Esophagus muscularis mucosa (tissue), 4 donors: ENCODE measurements at regions not wholly inside any gene's neighbourhood (a gene's known extent, or its start where the extent isn't known, plus 50 kb on each side); places are given as distances from the start of the nearest gene placed in this dataset.

Source experiments
- EP300 ChIP-seq: sonication (generic); formaldehyde crosslinking; IDR thresholded peaks from one replicate; pipeline ENCODE4 v1.6.1; 2017; ENCODE audit warnings: antibody characterized with exemption
- POLR2A ChIP-seq: fragments of 450-650 bp; IDR thresholded peaks from one replicate; pipeline ENCODE4 v1.6.1; 2017; ENCODE audit warnings: antibody characterized with exemption, moderate library complexity, mild to moderate bottlenecking, low read depth
- TF ChIP-seq, protein P1 (sequence below), 3 experiments: fragments of 200-600 bp in 2 of 3; fragments of 450-650 bp in 1 of 3; sonication (generic) in 2 of 3; IDR thresholded peaks; one replicate each; pipeline ENCODE4 v1.5.1; 2017 to 2019; ENCODE audit warnings: antibody characterized with exemption in 3 of 3, mild to moderate bottlenecking in 2 of 3, moderate library complexity in 1 of 3

- TF ChIP-seq, protein P1, sequence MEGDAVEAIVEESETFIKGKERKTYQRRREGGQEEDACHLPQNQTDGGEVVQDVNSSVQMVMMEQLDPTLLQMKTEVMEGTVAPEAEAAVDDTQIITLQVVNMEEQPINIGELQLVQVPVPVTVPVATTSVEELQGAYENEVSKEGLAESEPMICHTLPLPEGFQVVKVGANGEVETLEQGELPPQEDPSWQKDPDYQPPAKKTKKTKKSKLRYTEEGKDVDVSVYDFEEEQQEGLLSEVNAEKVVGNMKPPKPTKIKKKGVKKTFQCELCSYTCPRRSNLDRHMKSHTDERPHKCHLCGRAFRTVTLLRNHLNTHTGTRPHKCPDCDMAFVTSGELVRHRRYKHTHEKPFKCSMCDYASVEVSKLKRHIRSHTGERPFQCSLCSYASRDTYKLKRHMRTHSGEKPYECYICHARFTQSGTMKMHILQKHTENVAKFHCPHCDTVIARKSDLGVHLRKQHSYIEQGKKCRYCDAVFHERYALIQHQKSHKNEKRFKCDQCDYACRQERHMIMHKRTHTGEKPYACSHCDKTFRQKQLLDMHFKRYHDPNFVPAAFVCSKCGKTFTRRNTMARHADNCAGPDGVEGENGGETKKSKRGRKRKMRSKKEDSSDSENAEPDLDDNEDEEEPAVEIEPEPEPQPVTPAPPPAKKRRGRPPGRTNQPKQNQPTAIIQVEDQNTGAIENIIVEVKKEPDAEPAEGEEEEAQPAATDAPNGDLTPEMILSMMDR (IDR thresholded peaks at IDR 0.05), result no peak
- TF ChIP-seq POLR2A (no peak), EP300 (no peak)
These were observed 695.6 kb downstream of the MCTP2 start for GRCh38 chr15:94927003-94927402.
